Hematopoietic multipotent progenitor cell treated with erythropoietin and hydrocortisone succinate and interleukin-3 and kit ligand, for 8 days (in vitro differentiated cells): ENCODE measurements at regions not wholly inside any gene's neighbourhood (a gene's known extent, or its start where the extent isn't known, plus 50 kb on each side); places are given as distances from the start of the nearest gene placed in this dataset.
"Not testable (repeated sequence)": the region's sequence is repeated elsewhere in the genome, so short reads cannot be mapped to it uniquely, and the experiment has no call there.

ENCODE experiments used
- DNase-seq: peaks from one replicate; pipeline ENCODE4 v3.0.0-alpha.2; 2015

- not testable (repeated sequence) for DNase-seq
Measured at GRCh38 chr21:13802757-13803156, 193.2 kb downstream of the POTED start.
